GM19438 (cell line): ENCODE measurements at regions not wholly inside any gene's neighbourhood (a gene's known extent, or its start where the extent isn't known, plus 50 kb on each side); places are given as distances from the start of the nearest gene placed in this dataset.
"Not testable (repeated sequence)": the region's sequence is repeated elsewhere in the genome, so short reads cannot be mapped to it uniquely, and the experiment has no call there.

ENCODE experiments used
- ATAC-seq: cut with Tn5 transposase; IDR thresholded peaks from one replicate; pipeline ENCODE4 v1.9.1; 2021; ENCODE audit warnings: low read depth; ENCODE audit not compliant: unreplicated experiment

DNA sequence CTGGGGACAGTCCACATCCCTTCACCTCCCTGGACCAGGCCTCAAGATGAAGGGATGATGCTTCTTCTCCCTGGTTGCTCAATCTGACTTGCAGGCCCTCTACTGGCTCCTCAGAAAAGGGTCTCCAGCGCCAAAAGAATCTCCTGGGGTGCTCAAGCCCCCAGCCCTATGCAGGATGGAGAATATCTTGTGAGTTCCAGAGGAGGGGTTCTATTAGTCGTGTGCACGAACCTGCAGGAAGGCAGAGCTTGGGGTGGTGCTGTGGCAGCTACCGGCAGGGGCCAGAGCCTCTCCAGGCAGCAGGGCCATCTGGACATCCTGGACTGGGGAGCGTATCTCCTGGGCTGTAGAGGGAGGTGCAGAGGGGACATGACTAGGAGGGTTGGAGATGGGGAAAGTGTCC lies 1339.5 kb downstream of the BRD1 start:
- ATAC-seq, result no peak

DNA sequence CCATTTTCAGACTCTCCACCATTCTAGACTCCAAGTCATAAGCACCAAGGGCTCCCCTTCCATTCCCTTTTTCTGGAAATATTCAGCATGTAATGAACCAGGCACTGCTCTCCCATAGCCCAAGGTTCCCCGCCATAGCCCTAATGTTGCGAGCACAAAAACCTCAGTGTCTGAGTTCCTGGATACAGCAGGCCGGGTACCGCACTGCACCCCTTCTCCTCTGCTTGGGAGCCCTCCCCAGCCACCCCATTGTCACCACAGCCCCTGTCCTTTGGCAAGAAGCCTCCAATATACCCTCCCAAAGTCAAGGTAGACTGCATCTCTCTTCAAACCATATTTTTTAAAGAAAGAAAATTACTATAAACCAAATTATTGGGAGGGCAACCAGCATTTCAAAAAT lies 1341.1 kb downstream of the BRD1 start:
- ATAC-seq, result no peak

- no peak for ATAC-seq
These were observed 1341.5 kb downstream of the BRD1 start for GRCh38 chr22:48486134-48486532.

DNA sequence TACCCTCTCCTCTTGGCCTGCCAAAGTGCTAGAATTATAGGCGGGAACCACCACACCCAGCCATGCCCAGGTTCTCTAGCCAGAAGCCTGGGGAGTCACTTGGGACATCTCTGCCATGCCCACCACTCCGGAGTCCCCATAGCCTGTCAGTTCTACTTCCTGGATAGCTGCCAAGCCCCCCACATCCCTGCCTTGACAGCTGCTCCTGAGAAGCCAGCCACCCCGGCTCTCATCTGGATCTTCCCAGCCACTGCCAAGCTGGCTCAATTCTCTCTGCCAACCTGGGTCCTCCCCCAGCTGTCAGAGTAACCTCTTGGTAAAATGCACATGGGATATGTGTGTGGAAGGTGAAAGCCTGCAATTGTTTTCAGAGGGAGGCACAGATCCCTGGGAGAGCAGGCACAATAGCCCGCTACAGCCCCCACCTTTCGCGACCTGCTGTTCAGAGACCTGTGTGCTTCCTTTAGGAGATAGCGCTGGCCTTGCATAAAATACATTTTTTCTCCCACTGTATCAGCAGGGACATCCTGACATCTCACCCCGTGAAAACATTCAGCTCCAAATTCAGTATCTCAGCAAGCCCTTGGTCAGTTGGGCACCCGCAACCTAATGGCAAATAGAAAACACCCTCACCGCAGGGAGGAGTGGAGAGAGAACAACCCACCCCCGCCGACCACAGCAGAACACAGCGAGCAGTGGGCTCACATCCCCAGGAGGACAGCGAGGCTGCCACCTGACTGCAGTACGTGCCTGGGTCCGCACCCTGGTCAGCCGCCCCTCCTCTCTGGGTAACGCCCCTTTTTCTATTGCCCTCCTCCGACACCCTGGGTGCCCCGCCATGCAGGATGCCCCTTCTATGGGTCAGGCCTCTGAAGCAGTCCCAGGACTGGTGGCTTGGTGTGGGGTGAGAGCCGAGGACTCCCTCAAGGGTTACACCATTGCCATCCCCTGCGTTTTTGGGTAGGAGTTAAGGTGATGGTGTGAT lies 1342.2 kb downstream of the BRD1 start:
- ATAC-seq, result no peak

DNA sequence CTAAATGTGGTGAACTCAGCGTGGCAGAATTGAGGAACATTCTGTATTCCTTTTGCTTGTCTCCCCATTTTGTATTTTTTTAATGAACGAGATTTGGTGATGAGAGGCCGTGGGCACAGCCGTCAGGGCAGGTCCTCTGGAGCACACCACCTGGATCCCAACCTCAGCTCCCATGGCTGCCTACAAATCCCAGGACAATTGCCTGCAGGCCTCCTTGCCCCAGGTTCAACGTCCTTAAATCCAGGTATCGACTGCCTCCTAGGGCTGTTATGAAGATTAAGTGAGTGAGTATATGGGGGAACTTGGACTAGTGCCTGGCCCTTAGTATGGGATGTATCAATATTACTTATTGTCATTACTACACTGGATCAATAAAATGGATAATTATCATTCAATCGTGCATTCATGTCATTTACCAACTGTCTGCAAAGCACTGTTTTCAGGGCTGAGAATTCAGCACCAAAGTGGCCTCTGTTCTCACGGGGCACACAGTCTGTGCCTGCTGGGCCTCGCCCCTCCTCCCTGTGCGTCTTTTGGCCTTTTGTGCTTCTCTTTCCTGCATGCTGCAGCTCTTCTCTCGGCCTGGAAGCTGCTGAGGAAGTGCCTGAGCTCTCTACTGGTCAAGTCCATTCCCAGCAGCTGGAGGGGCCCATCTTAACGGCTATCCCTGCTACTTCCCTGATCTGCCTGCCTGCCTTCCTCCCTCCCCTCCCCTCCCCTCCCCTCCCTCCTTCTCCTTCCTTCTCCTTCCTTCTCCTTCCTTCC lies 1343.7 kb downstream of the BRD1 start:
- ATAC-seq, result no peak

DNA sequence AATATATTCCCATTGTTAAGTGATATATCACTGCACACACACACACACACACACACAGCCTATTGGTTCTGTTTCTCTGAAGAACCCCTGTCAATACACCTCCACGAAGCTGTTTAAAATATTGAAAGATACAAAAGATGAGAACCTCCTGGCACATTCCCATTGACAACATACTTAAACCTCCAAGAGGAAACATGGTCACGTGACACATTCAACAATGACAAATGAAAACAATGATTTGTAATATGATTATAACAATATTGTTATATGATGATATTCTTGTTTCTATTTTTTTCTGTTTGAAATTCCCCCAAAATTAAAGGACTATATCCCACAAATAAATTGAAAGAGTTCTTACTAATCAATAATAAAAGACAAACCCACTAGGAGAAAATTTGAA lies 1344.9 kb downstream of the BRD1 start:
- ATAC-seq, result no peak

DNA sequence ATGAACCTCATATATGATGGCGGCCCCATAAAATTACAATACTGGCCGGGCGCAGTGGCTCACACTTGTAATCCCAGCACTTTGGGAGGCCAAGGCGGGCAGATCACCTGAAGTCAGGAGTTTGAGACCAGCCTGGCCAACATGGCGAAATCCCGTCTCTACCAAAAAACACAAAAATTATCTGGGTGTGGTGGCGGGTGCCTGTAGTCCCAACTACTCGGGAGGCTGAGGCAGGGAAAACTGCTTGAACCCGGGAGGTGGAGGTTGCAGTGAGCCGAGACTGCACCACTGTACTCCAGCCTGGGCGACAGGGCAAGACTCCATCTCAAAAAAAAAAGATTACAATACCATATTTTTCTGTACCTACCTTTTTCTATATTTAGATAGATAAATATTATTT lies 1345.5 kb downstream of the BRD1 start:
- ATAC-seq, result not testable (repeated sequence)

- ATAC-seq, result no peak
These were observed 1345.9 kb downstream of the BRD1 start for GRCh38 chr22:48481748-48482147.

DNA sequence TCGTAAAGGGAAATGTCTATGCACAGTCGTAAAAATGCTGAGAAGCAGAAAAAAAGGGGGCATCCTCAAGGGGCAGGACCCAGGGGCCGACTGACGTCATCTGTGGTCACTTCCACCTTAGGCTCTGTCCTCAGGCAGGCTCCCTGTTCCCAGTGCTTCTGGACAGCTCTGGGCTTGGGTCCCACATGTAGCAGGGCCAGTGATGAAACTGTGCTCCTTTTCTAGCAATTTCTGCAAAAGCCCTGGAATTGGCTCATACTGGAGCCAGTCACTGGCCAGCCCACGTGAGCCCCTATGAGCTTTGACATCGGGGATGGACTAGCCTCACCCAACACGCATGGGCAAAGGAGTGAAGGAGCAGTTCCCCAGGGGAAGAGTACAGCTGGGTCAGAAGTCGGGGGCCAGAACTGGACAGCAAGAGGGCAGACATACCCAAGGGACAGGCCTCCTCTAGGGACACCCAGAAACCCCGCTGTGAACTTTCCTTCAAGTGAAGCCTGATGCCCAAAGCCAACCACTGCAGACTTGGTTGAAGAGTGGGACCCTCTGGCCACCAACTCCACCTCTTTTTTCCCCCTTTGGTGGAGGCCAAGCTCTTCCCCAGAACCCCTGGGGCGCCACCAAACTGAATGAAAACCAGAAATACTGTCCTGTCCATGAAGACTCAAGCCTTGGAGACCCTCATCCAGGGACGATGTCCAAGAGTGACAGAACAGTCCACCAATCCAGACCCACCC lies 1349.0 kb downstream of the BRD1 start:
- ATAC-seq, result no peak

DNA sequence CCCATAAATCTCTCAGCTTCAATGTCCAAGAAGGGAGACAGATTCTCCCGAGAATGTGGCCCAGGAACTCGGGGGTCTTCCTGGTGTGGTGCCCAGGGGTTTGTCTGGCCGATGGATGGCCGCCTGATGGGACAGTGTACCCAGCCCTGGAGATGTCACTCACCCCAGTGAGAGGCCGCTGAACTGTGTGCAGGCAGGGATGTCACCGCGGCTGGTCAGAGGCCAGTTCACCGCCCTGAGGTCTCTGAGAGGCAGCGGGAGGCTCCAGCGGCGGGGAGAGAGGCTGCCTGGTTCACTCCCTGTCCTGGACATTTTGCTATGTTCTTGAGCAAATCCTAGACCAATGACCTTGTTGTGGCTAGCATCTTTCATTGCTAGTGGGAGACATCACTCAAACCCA lies 1349.5 kb downstream of the BRD1 start:
- ATAC-seq, result no peak

DNA sequence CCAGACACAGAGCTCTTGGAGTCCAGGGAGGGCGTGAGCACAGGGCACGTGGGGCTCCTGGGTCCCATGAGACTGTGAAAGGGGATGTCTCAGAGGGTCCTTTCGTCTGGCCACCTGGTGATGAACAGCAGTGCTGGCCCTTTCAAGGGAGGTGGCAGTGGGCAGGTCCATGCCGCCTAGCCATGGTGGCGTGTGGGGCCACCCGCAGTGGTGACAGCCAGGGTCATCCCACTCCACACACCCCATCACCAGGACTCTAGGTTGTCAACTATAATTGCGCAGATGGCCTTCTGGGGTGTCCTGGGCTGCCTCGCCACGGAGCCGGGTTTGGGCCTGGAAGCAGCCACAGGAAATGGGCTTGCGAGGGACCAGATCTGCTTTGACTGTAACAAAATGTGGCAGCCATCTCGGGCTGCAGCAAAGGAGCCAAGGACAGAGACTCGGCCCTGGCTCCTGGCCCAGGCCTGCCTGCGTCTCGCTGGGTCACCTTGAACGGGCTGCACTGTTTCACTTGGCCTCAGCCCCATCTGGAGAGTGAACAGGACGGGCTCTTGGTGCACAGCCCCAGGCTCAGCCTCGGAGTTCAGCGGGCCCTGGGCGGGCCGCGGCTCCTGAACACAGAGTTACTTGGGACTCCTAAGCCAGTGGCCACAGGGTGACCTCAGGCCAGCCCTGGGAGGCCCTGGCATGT lies 1350.5 kb downstream of the BRD1 start:
- ATAC-seq, result no peak

- no peak for ATAC-seq
These were observed 1351.1 kb downstream of the BRD1 start for GRCh38 chr22:48476577-48476976.

GRCh38 chr22:48475661-48476345 lies 1351.9 kb downstream of the BRD1 start:
- no peak for ATAC-seq

DNA sequence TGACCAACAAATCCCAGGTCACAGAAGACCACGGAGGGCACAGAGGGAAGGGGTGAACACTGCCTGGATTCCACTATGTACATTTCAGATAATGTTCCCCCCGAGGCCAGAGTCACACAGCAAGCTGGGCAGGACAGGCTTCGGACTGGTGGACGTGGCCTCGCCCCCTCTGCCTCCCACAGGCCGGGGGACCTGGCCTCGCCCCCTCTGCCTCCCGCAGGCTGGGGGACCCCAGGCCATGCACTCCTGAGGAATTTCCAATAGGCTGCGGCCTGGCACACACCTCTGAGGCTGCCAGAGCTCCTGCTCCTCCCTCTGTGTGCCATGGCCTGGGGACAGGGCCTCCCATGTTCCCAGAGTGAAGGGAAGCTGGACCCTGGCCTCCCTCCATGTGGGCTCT lies 1352.8 kb downstream of the BRD1 start:
- no peak for ATAC-seq

DNA sequence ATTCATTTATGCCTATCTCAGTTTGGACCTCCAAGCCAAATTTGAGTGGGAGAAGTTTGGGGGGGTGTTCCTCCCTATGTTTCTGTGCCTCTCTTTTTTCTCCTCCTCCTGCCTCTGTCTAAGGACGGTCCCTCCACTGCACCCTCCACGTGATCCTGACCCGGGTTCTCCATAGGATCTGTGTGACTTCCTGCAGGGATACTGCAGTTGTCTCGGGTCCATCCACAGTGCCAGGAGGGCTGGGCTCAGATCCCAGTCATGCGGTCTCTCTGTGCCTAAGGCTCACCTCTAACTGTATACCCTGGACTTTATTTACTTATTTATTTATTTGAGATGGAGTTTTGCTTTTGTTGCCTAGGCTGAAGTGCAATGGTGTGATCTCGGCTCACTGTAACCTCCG lies 1354.5 kb downstream of the BRD1 start:
- no peak for ATAC-seq

DNA sequence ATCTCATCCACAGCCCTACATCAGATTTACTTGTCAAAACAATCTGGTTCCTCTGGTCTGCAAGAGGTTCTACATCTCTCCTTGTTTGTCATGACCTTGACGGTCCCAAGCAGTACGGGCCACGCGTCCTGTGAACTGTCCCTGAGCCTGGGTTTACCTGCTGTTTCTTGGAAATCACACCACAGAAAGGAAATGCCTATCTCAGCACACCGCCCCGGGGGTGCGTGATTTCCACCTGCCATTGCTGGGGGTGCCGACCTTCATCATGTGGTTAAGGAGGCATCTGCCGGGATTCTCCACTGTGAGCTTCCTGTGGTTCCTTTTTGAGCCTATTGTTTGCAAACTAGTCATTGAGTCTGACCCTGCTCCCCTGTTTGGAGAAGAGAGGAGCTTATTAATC lies 1363.4 kb downstream of the BRD1 start:
- ATAC-seq, result no peak

DNA sequence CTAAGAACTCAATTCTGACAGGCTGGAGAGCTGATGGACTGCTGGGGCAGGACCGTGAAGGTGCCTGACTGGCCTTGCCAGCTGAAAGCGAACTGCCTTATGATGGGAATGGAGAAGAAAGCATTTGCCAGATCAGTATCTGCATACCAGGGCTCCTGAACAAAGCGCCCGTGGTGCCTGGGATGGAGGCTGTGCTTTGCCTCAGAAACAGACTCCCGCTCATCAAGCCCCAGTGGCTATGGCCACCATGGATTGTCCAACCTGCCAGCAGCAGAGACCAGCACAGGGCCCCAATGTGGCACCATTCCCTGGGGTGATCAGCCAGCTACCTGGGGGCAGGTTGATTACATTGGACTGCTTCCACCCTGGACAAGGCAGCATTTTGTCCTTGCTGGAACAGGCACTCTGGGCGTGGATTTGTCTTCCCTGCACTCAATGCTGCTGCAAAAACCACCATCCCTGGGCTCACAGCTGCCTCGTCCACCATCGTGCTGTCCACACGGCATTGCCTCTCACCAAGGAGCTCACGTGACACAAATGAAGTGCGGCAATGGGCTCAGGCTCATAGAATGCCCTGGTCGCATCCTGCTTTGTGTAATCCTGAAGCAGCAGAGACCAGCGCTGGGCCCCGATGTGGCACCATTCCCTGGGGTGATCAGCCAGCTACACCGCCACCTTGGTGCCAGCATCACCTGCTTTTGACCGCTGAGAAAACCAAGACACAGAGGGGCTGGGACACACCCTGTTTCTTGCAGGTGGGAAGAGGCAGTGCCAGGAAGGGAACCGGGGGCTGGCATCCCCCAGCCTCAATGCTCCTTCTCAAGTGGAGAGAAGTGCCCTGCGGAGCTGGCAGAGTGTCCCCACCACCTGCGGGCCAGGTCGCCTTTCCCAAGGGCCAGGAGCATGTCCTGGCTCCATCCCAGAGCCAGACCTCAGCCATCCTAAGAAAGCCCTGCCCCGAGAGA lies 1367.5 kb downstream of the BRD1 start:
- no peak for ATAC-seq

DNA sequence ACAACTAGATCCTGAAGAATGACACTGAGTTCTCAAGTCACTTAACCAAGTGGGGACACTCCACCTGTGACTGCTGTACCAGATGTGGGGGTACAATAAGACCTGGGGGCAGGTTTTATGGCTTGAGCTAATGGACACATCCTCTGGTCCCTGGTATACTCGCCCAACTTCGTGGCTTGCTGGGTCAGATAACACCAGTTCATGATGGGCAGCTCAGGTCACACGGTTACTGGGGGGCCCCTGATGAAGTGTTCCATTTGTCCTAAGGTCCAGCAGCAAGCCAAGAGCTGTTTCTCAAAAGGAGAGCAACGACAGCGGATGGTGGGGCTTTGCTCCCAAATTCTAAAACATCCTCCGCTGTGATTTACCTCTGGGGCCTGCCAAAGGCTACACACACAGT lies 1368.4 kb downstream of the BRD1 start:
- no peak for ATAC-seq

DNA sequence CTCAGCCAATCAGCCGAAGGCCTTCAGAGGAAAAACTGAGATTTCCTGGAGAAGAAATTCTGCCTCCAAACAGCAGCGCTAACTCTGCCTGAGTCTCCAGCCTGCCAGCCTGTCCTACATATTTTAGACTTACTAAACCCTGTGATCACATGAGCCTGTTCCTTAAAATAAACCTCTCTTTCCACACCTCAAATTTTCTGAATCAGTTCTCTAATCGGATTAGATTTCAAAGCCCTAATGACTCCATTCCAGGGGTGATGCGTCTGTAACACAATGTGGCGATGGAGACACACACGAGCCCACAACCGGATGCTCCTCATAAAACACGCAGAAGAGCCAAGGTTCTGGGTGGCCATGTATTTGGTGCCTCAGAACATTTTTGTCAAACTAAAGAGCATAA lies 1371.2 kb downstream of the BRD1 start:
- ATAC-seq, result no peak
